Stimulated activated CD4-positive, alpha-beta T cell treated with anti-CD3 and anti-CD28 coated beads, Interleukin-15, amount 100 ng/mL, for 1 hour (primary cell): ENCODE measurements at regions not wholly inside any gene's neighbourhood (a gene's known extent, or its start where the extent isn't known, plus 50 kb on each side); places are given as distances from the start of the nearest gene placed in this dataset.
"Not testable (repeated sequence)": the region's sequence is repeated elsewhere in the genome, so short reads cannot be mapped to it uniquely, and the experiment has no call there.

Source experiments
- DNase-seq, 2 donors: peaks; one replicate each; pipeline ENCODE4 v3.0.0-alpha.2; 2020; ENCODE audit warnings: low read depth in 1 of 2, low spot score in 1 of 2

DNA sequence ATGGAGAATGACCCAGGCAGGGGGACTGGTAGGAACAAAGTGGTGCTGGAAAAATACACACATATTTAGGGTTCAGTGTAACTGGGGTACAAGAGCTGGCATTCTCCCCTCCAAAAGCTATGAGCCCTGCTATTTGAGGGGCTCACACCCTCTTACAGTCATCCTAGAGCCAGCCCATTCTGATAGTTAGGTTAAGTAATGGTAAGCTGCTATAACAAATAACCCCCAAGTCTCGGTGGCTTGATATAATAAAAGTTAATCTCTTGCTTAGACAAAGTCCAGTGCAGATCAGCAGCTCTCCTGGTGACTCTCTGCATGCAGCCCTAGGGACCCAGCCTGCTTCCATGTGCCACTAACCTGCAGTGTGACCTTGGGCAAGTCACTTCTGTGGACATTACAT, 234.9 kb upstream of the HES1 start:
- DNase-seq = no peak

GRCh38 chr3:193902607-193903511, 233.1 kb upstream of the HES1 start:
- DNase-seq = no peak

- no peak for DNase-seq
These were observed 232.5 kb upstream of the HES1 start for GRCh38 chr3:193903512-193903817.

DNA sequence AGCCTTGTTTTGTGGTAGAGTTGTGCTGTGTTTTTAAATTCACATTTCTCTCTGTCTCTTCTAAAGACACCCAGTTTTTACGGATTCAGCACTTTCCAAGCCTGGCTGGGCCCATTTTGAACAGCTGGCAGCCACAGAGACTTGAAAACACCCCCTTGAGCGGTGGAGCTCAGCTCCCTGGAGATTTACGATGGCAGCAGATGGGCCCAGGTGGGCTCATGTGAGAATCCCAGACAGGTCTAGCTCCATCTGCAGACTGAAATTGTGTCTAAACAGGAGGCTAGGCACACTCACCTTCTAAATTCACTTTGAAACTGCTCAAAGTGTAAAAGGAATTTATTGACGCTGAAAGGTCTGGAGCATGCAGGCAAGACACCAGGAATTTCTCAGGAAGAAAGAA, 232.0 kb upstream of the HES1 start:
- DNase-seq = no peak

GRCh38 chr3:193905541-193906396, 230.2 kb upstream of the HES1 start:
- DNase-seq = no peak

- DNase-seq = no peak
These were observed 229.0 kb upstream of the HES1 start for GRCh38 chr3:193906849-193907410.

DNA sequence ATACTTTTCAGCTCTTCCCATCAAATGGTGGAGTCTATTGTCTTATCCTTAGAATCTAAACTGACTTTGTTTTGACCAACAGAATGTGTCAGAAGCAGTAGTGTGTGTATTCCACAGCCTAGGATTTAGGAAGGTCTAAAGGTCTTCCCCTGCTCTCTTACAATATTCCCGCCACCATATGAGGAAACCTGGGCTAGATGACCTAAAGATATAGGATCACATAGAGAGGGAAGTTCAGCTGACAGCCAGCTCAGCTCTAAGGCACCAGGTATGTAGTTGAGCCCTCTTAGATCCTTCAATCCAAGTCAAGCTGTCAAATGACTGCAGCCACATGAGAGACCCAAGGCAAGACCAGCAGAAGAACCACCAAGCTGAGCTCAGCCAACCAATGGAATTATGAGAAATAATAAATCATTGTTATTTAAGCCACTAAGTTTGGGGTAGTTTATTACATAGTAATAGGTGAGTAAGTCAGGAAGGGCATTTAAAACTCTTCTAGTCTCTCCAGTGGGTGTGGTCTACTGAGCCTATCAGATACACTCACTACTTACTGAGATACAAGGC, 227.7 kb upstream of the HES1 start:
- no peak for DNase-seq

DNA sequence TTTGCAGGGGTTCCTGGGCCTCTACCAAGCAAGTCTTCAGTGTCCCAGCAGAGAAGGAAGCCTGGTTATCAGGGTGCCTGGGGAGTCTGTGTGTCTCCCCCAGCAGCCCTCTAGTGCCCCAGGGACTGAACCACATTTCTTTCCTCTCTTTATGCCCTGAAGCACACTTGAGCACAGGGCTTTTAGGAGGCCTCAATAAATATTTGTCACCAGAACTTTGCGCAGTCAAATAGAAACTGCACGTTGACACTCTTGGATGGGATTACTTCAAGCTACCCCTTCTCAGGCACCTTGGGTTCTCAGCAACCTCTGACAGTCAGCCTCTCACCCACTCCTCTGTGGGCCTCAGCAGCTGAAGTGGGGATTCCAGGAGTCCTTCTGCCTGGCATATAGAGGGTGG, 226.6 kb upstream of the HES1 start:
- DNase-seq = no peak

GRCh38 chr3:193910310-193910709, 225.6 kb upstream of the HES1 start:
- DNase-seq = no peak

GRCh38 chr3:193910886-193911738, 224.8 kb upstream of the HES1 start:
- DNase-seq = no peak

DNA sequence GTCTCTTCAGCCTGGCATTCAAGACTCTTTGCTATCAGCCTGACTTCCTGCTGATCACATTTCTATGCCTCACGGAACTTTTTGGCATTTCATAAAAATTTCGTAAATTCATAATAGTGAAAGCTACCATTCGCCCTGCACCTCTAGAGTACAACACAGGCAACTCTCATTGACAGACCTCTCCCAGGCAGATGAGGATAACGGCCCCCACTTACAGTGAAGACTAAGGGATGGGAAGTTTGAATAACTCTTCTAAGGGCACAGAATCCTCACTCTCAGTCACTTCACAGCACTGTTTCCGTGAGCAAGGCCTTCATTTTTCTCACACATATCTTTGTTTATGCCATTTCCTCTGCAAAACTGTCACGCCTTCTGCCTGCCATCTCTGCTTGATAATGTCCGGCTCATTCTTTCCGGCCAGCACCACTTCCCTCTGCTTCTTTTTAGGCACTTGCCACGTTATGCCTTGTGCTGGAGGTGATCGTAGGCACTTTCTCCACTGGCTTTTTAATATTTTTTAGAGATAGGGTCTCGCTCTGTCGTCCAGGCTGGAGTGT, 224.1 kb upstream of the HES1 start:
- no peak for DNase-seq

DNA sequence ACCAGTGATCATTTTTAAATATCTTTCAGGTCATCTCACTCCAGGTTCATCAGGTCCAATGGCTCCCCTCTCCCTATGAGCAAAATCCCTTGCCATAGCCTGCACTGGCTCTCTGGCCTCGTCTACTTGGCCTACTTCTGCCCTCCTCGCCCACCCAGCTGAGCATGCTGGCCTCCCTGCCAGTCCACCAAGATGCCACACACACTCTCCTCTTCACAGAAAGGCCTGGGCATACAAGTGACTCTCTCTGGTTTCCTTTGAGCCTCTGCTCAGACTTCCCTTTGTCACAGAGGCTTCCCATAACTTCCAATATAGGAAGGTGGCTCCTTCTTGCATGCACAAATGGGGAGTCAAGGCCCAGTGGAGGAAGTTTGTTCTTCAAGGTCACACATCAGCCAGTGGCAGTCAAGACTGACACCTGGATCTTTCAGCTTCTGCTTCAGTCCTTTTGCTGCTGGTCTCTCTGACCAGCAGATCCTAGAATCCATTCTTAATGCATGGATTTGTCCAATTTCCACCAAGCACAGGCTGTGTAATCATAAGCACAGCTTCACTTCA, 223.2 kb upstream of the HES1 start:
- no peak for DNase-seq

GRCh38 chr3:193914602-193915001, 221.3 kb upstream of the HES1 start:
- DNase-seq = no peak

DNA sequence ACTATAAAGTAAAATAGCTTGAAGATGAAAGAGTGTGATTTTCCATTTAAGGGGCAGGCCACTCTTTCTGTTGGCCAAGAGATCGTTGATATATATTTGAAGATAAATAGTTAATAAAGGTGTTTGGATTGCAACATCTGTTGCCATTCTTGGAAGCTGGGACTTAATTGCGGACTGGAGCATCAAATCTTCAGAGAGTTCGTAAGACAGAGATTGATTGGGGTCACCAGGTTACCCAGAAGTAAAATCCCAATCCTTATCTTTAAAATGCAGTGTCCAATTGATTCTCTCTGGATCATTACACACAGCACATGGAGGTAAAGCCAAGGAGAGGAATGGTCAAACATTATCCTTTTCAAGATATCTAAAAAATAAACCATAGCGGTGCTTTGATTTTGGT, 220.8 kb upstream of the HES1 start:
- no peak for DNase-seq

- DNase-seq = no peak
These were observed 220.3 kb upstream of the HES1 start for GRCh38 chr3:193915613-193916012.

DNA sequence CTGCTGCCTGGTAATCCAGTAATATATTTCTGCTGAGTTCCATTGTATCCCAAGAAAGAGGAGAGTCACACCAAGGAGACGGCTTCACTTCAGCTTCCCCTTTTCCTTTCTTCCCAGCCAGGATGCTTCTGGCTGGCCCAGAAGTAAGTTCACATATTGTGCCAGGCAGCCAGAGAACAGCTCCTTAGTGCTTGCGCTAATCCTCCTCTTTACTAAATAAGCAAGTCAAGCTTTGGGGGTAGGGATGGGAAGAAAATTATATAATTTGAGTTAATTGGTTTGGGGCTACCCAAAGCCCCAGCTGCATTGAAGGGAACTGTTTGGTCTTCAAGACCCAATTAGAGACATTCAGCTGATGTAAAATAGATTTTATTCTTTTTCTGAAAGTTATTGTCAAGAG, 218.8 kb upstream of the HES1 start:
- DNase-seq = no peak

- DNase-seq = no peak
These were observed 214.5 kb upstream of the HES1 start for GRCh38 chr3:193921465-193921864.

DNA sequence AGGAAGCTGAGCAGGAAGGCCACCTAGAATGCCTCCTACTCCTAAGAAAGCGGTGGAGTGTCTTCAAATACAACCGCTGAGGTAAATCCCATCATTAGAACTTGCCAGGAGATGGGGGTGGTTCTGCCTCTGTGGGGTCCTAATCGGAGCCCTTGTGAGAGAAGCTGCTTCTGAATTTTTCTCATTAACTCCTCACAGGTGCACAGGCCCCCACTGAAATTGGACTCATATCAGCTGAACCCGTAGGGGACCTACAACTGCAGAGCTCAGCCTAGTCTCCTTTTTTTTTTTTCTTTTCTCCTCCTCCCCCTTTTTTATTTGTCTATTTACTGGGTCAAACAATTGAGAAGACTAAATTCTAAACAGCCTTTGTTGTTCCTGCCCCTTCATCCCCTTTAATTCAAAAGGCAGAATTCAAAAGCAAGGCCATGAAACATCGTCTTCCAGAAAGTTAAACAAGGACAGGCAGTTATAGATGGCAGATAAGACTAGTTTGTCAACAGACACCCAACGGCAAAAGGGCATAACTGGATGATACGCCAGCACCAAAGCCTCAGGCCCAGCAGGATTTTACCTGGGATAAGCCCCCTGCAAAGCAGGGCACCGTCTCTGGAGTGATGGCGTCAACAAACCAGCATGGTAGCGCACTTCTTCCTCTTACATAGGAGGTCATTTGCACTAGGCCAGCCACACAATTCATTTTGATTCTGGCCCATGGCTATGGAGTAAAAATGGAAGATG, 213.7 kb upstream of the HES1 start:
- DNase-seq = no peak

DNA sequence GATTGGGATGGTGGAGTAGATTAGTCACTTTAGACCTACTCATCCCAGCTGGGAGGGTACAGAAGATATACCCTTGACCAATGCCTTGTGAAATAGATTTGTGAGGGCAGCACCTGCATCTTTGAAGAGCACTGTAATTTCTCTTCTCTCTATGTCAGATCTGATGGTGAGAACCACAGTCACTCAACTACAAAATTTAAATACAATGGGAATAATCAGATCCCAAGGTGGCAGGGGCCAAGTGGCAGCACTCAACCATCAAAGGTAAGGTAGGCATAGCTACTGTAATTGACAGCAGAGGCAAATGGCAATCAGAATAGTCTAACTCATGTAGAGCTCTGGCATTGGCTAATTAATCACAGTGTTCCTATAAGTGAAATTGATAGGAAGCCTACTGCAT, 212.0 kb upstream of the HES1 start:
- not testable (repeated sequence) for DNase-seq

- DNase-seq = not testable (repeated sequence)
These were observed 209.9 kb upstream of the HES1 start for GRCh38 chr3:193926071-193926470.
